ENCODE measurements at regions not wholly inside any gene's neighbourhood (a gene's known extent, or its start where the extent isn't known, plus 50 kb on each side); places are given as distances from the start of the nearest gene placed in this dataset.

- TF ChIP-seq CTCF (IDR thresholded peaks at IDR 0.05), result no peak
- TF ChIP-seq POLR2A (IDR thresholded peaks at IDR 0.05), result no peak
Observed at GRCh38 chr13:50224534-50224933, 209.3 kb downstream of the KCNRG start.
